PFSK-1 (cell line): ENCODE measurements at regions not wholly inside any gene's neighbourhood (a gene's known extent, or its start where the extent isn't known, plus 50 kb on each side); places are given as distances from the start of the nearest gene placed in this dataset.

ENCODE experiments used
- POLR2AphosphoS5 ChIP-seq: IDR thresholded peaks from 2 replicates; pipeline ENCODE4 v1.6.1; 2012; ENCODE audit warnings: low read depth, mild to moderate bottlenecking, control low read depth, low read length, moderate library complexity
- REST ChIP-seq, 2 experiments: IDR thresholded peaks; 2 replicates each; pipeline versions ENCODE4 v1.6.1 to v1.8.0; 2011 to 2012; ENCODE audit warnings: low read depth in 2 of 2, low read length in 2 of 2, control low read depth in 1 of 2, inconsistent platforms in 1 of 2, mild to moderate bottlenecking in 1 of 2, moderate library complexity in 1 of 2; ENCODE audit not compliant: insufficient read depth in 1 of 2
- TAF1 ChIP-seq: IDR thresholded peaks from 2 replicates; pipeline ENCODE4 v1.6.1; 2012; ENCODE audit warnings: low read length, control low read depth, borderline replicate concordance; ENCODE audit not compliant: insufficient read depth

GRCh38 chr7:17054206-17054605 is 172.4 kb upstream of the AGR3 start:
- TF ChIP-seq REST (IDR thresholded peaks at IDR 0.05; ENCODE audit: insufficient read depth in 1 of 2, low read depth in 2 of 2, low read length in 2 of 2): no peak
- no peak for TF ChIP-seq POLR2AphosphoS5
- no peak for TF ChIP-seq TAF1
